K562 (cell line): ENCODE measurements at regions not wholly inside any gene's neighbourhood (a gene's known extent, or its start where the extent isn't known, plus 50 kb on each side); places are given as distances from the start of the nearest gene placed in this dataset.
A peak's percentile ranks its signal among the peaks of the same experiment; 100 is the strongest.

Experiments used
- ATAC-seq: fragments of 200-7000 bp; cut with Tn5 transposase; 3 replicates; pipeline ENCODE4 v1.9.1; 2020; ENCODE audit warnings: moderate library complexity
- BruUV-seq: library from RNA; stranded (reverse); fragments of 400-500 nt; replicated peaks from 2 replicates; lab custom pipeline; 2021; lab: Mats Ljungman, UMichigan
- CTCF ChIA-PET: fragments of 300-600 bp; formaldehyde crosslinking; extraction: SDS; loops from one replicate; lab custom pipeline; 2021; ENCODE audit warnings: low intra/inter-chr PET ratio; lab: Yijun Ruan, JAX
- POLR2A ChIA-PET: fragments of 300-600, 350-650 bp; sonication (Branson Sonifier 250); formaldehyde crosslinking; extraction: SDS; loops from one replicate; lab custom pipeline; 2021; ENCODE audit warnings: antibody characterized with exemption, inconsistent platforms; lab: Yijun Ruan, JAX
- DNase-seq, 4 experiments: peaks; one replicate each; pipeline versions ENCODE4 v3.0.0 to v3.0.0-alpha.2; 2011 to 2018; ENCODE audit warnings: low spot score in 3 of 4, mixed read lengths in 3 of 4; ENCODE audit errors: extremely low read depth in 1 of 4
- FAIRE-seq: peaks from 2 replicates; lab custom pipeline; 2011; peaks lifted over from hg19 to GRCh38; lab: Jason Lieb, UNC
- H2AFZ ChIP-seq: 2 replicates; pipeline ENCODE4 v1.6.0; 2011; ENCODE audit warnings: low read depth, low read length, control low read depth, inconsistent platforms
- H3K27ac ChIP-seq: fragments of 200-600 bp; 3 replicates; pipeline ENCODE4 v1.8.0; 2011; ENCODE audit warnings: low read depth, mild to moderate bottlenecking, control low read depth, inconsistent platforms, low read length, moderate library complexity, mixed read lengths; ENCODE audit errors: extremely low read depth
- H3K27me3 ChIP-seq, 2 experiments: fragments of 300-600 bp in 1 of 2; 2 replicates in 1 of 2; 3 replicates in 1 of 2; pipeline versions ENCODE4 v1.6.0 to v1.8.0; 2011; ENCODE audit warnings: inconsistent platforms in 2 of 2, low read length in 2 of 2, mild to moderate bottlenecking in 1 of 2, mixed read lengths in 1 of 2, moderate library complexity in 1 of 2; ENCODE audit not compliant: control insufficient read depth in 2 of 2, insufficient read depth in 2 of 2
- H3K36me3 ChIP-seq: fragments of 300-600 bp; 3 replicates; pipeline ENCODE4 v1.8.0; 2011; ENCODE audit warnings: mild to moderate bottlenecking, low read length, inconsistent platforms; ENCODE audit not compliant: control insufficient read depth, insufficient read depth
- H3K4me1 ChIP-seq, 2 experiments: fragments of 200-600 bp in 1 of 2; replicated peaks in 1 of 2; 2 replicates in 1 of 2; 3 replicates in 1 of 2; pipeline versions ENCODE4 v1.5.1 to v1.8.0; 2011; ENCODE audit warnings: inconsistent platforms in 2 of 2, low read length in 2 of 2, mild to moderate bottlenecking in 1 of 2, mixed read lengths in 1 of 2, moderate library complexity in 1 of 2; ENCODE audit not compliant: control insufficient read depth in 2 of 2, insufficient read depth in 2 of 2
- H3K4me2 ChIP-seq: 2 replicates; pipeline ENCODE4 v1.6.1; 2011; ENCODE audit warnings: low read length, control low read depth, inconsistent platforms, mixed read lengths; ENCODE audit not compliant: insufficient read depth
- H3K4me3 ChIP-seq: fragments of 200-600 bp; sonication (generic), shearing (Covaris generic); 2 replicates; pipeline ENCODE4 v1.5.1; 2016; ENCODE audit warnings: control low read depth, inconsistent platforms
- H3K79me2 ChIP-seq: fragments of 200-600 bp; 3 replicates; pipeline ENCODE4 v1.8.0; 2011; ENCODE audit warnings: low read length, inconsistent platforms; ENCODE audit not compliant: control insufficient read depth, insufficient read depth
- H3K9ac ChIP-seq, 2 experiments: 2 replicates each; pipeline versions ENCODE4 v1.6.0 to v1.6.1; 2011; ENCODE audit warnings: low read depth in 2 of 2, low read length in 2 of 2, control low read depth in 1 of 2, inconsistent platforms in 1 of 2, mild to moderate bottlenecking in 1 of 2, mixed read lengths in 1 of 2; ENCODE audit not compliant: insufficient read depth in 1 of 2
- H3K9me1 ChIP-seq: one replicate; pipeline ENCODE4 v1.6.0; 2011; ENCODE audit warnings: inconsistent platforms, mild to moderate bottlenecking, low read length, moderate library complexity; ENCODE audit not compliant: control insufficient read depth, insufficient read depth
- H3K9me3 ChIP-seq: replicated peaks from 2 replicates; pipeline ENCODE4 v1.5.1; 2011; ENCODE audit warnings: low read depth, low read length, inconsistent platforms; ENCODE audit not compliant: control insufficient read depth, insufficient read depth
- H4K20me1 ChIP-seq: replicated peaks from 2 replicates; pipeline ENCODE4 v1.6.1; 2011; ENCODE audit warnings: low read length, inconsistent platforms, mixed read lengths; ENCODE audit not compliant: control insufficient read depth, insufficient read depth
- FOXM1 ChIP-seq, 2 experiments: fragments of 450-650 bp in 1 of 2; sonication (generic) in 1 of 2; formaldehyde crosslinking in 1 of 2; IDR thresholded peaks; 2 replicates each; pipeline versions ENCODE4 v1.6.1 to v1.9.0; 2017 to 2022; ENCODE audit warnings: low read depth in 2 of 2, mild to moderate bottlenecking in 2 of 2, missing genetic modification reagents in 1 of 2, moderate library complexity in 1 of 2
- HMGXB4 ChIP-seq: sonication (generic); formaldehyde crosslinking; IDR thresholded peaks from 2 replicates; pipeline ENCODE4 v1.8.1; 2023; ENCODE audit warnings: mild to moderate bottlenecking, missing genetic modification reagents
- LARP7 ChIP-seq: fragments of 450-650 bp; IDR thresholded peaks from 2 replicates; pipeline ENCODE4 v1.6.1; 2016
- MCM5 ChIP-seq: fragments of 450-650 bp; IDR thresholded peaks from 2 replicates; pipeline ENCODE4 v1.6.1; 2016; ENCODE audit warnings: low read depth
- STAT6 ChIP-seq: sonication (generic); formaldehyde crosslinking; IDR thresholded peaks from 2 replicates; pipeline ENCODE4 v1.8.1; 2023; ENCODE audit warnings: mild to moderate bottlenecking, missing genetic modification reagents
- ZNF24 ChIP-seq: fragments of 450-650 bp; IDR thresholded peaks from 2 replicates; pipeline ENCODE4 v1.6.1; 2016
- ZNF655 ChIP-seq: fragments of 250-450 bp; sonication (Bioruptor Pico); IDR thresholded peaks from 2 replicates; pipeline ENCODE4 v1.5.0; 2021
- ZNF740 ChIP-seq, 3 experiments: fragments of 200-800 bp in 1 of 3; sonication (Bioruptor generic) in 1 of 3; sonication (generic) in 1 of 3; formaldehyde crosslinking in 1 of 3; IDR thresholded peaks; 2 replicates each; pipeline versions ENCODE4 v1.6.1 to v1.8.0; 2016 to 2022; ENCODE audit warnings: mild to moderate bottlenecking in 2 of 3, missing compliant biosample characterization in 2 of 3, missing genetic modification characterization in 2 of 3, missing genetic modification reagents in 1 of 3
- WGBS: fragments of 100-300 bp; shearing (Covaris generic); methylation state at CpG from one replicate; pipeline ENCODE4 v1.1.6; 2016; ENCODE audit warnings: low coverage, mixed read lengths; ENCODE audit not compliant: insufficient coverage; ENCODE audit errors: missing lambda C conversion rate; 5-methylcytosine and 5-hydroxymethylcytosine counted together
- in situ Hi-C: fragments of 300-500 bp; cut with MboI; formaldehyde crosslinking; loops from 4 replicates; pipeline ENCODE4 v1.15.0; 2018; ENCODE audit warnings: inconsistent platforms, mixed read lengths
- intact Hi-C: fragments of 100-400 bp; cut with micrococcal nuclease; formaldehyde crosslinking; loops from 2 replicates; pipeline ENCODE4 v1.14.2; 2022

- no peak for TF ChIP-seq MCM5
- TF ChIP-seq LARP7 = no peak
- TF ChIP-seq ZNF24 = no peak
- 0 out of 2 replicates have a peak, but pooled peaks have one; percentile 21 for TF ChIP-seq FOXM1 (IDR thresholded peaks at IDR 0.05; ENCODE audit: low read depth)
- no peak for TF ChIP-seq FOXM1 (CRISPR knock-in tag; IDR thresholded peaks at IDR 0.05; ENCODE audit: low read depth)
- TF ChIP-seq ZNF740 (CRISPR knock-in tag; IDR thresholded peaks at IDR 0.05) = no peak
- no peak for TF ChIP-seq ZNF740 (tag; IDR thresholded peaks at IDR 0.05)
- no peak for TF ChIP-seq ZNF655 (CRISPR knock-in tag)
- no peak for TF ChIP-seq HMGXB4 (CRISPR knock-in tag)
- TF ChIP-seq STAT6 (CRISPR knock-in tag) = no peak
- no peak overlapping the region for H3K9ac ChIP-seq
- no peak for ATAC-seq
- no TSS peak for BruUV-seq
- no peaks in the 10 kb centered on the region for H3K4me1 ChIP-seq
- FAIRE-seq = no peak
- ChIA-PET POLR2A (interaction anchor here (1.2 kb wide), 1 partner anchor 25 kb away, joined by 3 read pairs; no protein-coding TSS in a partner anchor), CTCF (no interaction called here)
- no peaks in the 10 kb centered on the region for H3K79me2 ChIP-seq
- no peaks in the 10 kb centered on the region for H3K27me3 ChIP-seq
- no peak overlapping the region for H3K27ac ChIP-seq
- H3K4me2 ChIP-seq = no peak overlapping the region
- intact Hi-C loops = no loop called here
- WGBS = 0% methylated on average over 2 of the region's 2 CpGs
- in situ Hi-C loops = no loop called here
- no peaks in the 10 kb centered on the region for H3K9me1 ChIP-seq
- no peak overlapping the region for H3K4me3 ChIP-seq
- DNase-seq = peak in 2 of 4 experiments; percentile 3 to 5
- H4K20me1 ChIP-seq = no peaks in the 10 kb centered on the region
- no peak overlapping the region for H2AFZ ChIP-seq
- H3K36me3 ChIP-seq = no peaks in the 10 kb centered on the region
- H3K9me3 ChIP-seq = no peaks in the 10 kb centered on the region
Measured at GRCh38 chr4:17385403-17385802, 126.5 kb downstream of the QDPR start.
